CD1c-positive myeloid dendritic cell (primary cell): ENCODE measurements at regions not wholly inside any gene's neighbourhood (a gene's known extent, or its start where the extent isn't known, plus 50 kb on each side); places are given as distances from the start of the nearest gene placed in this dataset.

Experiments used
- DNase-seq: peaks from one replicate; pipeline ENCODE4 v3.0.0-alpha.2; 2016; ENCODE audit errors: extremely low spot score

DNA sequence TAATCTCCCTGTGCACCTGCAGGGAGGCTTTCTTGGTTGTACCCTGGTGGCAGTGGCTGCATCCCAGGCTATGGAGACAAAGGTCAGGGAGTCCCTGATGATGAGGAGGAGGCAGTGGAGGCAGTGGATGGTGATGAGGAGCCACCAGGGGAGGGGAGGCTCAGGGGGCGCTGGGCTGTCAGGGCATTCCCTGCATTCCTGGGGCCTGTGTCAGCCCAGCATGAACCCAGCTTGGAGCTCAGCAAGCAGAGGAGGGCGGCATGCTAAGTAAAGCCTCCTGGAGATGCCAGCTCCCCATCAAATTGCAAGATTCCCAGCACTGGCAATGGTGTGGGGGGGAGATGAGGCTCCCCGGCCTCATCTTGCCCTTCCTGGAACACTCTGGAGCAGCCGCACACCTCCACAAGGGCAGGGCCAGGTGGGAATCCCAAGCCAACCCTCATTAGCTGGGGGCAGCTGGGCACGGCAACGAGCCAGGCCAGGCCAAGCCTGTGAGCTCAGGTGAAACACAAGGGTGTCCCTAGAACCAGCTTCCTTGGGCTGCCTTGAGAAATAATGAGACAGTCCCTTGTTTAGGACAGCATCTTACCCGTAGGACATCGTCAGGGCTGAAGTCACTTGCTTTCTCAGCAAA, 469.5 kb downstream of the MATN1 start:
- DNase-seq: no peak

DNA sequence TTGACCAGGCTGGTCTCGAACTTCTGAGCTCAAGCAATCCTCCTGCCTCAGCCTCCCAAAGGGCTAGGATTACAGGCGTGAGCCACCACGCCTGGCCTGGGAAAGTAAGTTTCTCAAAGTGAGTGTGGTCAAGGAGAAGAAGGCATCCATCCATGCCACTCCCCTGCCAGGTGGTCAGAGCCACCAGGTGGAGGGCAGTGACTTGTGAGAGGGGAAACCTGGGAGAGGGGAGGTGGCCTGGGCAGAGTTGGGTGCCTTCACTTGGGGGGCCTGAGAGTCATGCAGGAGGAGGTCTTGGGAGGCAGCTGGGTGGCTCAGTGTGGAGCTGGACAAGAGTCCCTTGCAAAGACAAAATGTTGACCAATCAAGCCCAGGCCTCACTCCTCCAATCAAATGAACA, 470.0 kb downstream of the MATN1 start:
- DNase-seq: no peak

DNA sequence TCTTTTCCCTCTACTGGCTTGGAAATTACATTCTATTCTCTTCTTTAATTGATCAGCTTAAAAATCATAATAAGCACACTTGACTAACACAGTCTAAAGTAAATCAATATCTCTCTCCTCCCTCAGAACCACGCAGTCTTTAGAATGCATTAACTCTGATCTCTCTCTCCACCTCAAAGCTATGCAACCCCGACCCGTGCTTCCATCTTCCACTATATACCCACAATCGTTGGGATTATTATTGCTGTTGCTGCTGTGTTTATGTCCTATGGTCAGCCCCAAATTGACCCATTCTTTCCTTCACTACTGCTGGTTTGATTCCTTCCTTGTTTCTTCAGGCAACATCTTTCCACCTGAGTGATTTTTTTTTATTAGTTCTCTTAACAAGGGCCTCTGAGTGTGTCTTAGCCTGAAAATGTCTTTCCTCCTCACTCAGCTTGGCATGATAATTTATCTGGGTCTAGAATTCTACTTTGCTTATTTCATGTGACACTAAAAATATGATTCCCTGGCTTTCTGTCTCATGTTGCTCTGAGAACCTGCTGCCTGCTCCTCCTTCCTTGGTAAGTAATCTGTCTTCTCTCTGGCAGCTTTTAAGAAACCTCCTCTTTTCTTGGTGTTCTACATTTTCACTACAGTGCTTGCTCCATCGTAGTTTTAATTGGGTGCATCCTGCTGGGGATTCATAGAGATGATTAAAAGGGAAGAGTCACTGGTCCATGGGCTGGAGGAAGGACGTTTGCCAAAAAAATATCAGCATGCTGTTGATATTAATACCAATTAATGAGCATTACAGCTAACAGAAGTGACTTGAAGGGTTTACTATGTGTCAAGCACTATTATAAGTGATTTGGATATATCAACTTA, 472.2 kb downstream of the MATN1 start:
- no peak for DNase-seq

DNA sequence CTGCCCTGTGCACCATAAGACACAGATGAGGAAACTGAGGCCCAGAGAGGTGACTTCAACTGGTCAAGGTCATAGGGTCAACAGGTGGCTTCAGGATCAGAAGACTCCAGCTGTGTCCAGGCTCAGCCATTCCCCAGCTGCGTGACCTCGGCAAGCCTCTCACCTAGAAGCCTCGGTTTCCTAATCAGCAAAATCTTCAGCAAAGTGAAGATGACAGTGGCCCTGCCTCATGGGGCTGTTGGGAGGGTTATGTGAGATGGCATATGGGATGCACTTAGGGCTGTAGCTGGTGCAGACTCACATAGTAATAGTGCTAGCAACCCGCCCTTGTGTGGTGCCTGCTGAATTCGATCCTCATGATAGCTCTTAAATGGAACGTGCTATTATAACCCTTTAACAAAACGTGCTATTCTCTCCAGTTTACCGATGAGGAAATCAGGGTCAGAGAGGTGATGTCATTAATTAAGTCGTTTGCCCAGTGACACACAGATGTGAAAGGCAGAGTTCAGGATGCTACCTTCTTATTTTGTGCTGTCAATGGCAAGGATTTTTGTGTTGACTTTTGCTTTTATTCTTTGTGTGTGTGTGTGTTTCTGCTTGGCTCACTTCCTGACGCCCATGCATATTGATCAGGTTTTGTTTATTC, 472.9 kb downstream of the MATN1 start:
- no peak for DNase-seq

DNA sequence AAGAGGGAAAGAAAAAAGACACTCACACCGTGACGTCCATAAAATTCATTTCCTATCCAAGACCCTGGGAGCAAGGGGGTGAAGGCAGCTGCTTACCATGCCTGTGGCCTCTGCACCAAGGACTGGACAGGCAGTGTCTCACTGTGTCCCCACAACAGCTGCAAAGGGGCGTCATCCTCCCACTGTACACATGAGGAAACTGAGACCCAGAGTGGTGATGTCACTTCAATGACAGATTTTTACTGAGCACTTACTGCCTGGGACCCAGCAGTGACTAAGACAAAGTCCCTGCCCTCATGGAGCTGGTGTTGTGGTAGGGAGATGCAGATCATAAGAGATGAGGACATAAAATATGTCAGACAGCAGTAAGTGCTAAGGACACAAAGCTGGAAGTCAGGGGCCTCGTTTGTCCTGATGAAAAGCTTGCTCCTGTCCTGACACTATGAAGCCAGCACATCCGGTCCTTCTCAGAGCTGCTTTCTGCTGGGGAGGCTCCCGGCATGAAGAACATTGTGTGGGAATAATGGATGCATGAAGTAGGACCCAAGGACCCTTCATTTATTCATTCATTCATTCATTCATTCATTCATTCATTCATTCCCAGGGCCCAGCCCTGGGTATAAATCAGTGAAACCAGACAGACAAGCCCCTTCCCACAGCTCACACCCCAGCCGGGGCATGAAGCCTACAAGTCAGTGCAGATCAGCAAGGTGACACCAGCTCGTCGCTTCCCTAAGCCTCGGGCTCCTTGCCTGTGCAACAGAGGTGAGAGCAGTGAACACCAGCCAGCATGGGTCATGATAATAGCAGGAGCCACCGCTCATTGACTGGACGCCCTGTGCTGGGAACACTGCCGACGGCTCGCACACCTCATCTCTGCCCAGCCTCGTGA, 473.7 kb downstream of the MATN1 start:
- no peak for DNase-seq

DNA sequence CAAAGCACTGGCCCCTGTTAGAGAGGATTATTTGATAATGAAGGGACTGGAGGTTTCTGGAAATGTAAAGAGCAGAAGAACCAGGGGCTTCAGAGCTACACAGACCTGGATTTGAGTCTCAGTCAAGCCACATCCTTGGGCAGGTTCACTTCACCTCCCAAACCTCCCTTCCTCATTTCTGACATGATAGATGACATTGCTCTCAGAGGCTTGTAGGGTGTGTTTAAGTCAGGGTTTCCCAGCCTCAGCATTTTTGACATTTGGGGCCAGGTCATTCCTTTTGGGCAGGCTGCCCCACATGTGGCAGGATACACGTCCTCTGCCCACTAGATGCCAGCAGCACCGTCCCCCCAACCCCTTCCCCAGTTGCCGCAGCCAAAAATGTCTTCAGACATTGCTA, 474.6 kb downstream of the MATN1 start:
- no peak for DNase-seq

DNA sequence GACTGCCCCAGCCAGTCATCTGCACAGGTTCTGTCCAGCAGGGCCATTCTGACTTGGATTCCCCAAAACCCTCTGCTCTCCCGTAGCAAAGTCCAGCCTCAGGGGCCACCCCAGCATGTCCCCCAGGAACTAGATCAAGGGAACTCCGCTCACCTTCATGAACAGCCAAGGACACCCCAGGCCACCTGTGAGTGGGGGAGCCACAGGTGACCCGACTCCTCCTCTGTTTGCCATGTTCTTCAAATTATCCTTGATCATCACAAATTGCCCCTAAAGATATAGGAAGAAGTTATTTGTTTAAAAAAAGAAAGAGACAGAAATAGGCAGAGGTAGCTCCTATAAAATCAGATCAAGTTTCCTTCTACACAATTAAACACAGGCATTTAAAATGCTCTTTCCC, 475.0 kb downstream of the MATN1 start:
- DNase-seq: no peak

DNA sequence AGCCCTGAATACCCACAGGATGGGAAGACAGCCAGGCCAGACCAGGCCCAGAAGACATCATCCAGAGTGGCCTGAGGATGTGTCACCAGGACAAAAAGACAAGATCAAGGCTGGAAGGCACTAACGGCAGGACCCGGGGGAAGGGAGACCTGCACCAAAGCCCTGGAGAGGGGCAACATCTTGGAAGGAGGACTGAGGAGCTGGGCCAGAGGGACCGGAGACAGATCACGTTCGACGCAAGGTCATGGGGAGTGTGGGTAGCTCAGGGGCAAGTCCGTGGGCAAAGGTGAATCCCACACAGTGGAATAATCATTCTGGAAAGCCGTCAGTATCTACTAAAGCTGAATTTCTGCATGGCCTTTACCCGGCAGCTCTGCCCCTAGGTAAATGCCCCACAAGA, 478.6 kb downstream of the MATN1 start:
- DNase-seq: no peak

DNA sequence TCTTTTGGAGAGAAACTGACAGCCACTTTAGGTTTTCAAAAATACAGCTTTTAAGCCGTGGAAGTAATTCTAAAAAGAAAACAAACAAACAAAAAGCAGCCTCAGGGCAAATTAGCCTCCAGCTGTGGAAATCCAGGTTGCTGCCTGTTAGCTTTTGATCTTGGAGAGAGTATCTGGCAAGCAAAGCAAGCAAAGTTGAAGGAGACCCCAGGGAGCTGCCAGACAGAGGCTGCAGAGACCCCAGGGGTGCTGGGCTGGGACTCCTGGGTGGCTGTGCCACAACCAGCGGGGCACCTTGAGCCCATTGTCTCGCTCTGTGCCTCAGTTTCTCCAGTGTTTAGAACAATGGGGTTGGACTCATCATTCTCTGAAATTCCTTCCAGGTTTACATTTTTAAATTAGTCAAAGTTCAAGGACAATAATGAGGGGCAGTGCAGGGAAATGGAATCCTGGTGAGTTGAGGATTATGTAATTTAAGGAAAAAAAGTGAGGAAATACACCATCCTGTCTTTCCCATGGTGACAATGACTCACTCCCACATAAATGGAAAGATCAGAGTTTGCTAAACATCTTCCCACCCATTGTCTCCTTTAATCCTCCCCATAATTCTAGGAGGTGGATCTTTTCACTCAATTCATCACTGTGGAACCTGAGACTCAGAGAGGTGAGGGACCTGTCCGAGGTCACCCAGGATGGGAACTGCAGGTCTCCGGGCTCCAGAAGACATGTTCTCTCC, 480.5 kb downstream of the MATN1 start:
- DNase-seq: no peak

DNA sequence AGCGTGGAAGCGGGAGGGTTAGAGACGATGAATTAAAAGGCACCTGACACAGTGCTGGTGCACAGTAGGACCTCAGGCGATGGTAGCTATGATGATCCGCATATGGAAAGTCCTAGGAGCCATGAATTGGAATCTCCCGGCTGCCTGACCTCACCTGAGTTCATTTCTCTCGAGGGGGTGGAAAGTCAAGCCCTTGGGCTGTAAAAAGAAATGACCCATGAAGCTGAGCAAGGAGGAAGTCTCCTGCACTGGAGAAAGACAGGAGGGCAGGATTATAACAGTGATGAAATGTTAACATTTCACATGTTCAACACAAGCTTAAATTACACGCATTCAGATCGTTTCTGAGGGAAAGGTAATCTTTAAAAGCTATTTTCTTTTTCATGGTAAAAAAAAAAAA, 481.2 kb downstream of the MATN1 start:
- DNase-seq: no peak

DNA sequence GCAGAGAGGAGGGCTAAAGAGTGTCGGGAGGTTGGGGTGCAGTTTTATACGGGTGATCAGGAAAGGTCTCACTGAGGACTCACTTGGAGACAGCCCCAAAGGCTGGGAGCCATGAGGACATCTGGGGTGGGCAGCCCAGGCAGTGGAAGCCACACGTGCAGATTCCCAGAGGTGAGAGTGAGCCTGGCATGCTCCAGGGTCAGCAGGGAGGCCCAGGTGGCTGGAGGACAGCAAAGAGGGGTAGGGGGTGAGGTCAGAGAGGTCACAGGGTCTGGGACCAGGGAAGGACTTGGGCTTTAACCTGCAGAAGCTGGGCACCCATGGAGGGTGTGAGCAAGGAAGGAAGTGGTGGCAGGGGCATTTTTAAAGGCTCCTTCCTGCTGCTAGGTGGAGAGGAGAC, 481.7 kb downstream of the MATN1 start:
- no peak for DNase-seq

DNA sequence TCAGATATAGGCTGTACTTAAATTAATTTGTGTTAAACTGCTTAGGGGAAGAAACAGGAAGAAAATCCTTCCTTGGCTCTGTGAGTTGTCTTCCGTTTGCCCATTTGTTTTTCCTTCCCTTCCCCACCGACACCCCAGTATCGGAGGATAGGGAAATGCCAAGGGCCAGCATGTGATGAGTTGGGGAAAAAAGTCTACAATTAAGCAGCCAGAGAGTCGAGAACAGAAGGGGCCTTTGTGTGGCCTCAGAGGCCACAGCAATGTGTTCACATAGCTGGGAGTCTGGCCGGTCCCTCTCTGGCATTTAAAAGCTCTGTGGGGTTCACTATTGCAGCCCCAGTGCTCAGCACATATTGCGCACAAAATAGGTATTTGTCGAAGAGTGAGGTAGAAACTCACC, 489.3 kb downstream of the MATN1 start:
- no peak for DNase-seq

DNA sequence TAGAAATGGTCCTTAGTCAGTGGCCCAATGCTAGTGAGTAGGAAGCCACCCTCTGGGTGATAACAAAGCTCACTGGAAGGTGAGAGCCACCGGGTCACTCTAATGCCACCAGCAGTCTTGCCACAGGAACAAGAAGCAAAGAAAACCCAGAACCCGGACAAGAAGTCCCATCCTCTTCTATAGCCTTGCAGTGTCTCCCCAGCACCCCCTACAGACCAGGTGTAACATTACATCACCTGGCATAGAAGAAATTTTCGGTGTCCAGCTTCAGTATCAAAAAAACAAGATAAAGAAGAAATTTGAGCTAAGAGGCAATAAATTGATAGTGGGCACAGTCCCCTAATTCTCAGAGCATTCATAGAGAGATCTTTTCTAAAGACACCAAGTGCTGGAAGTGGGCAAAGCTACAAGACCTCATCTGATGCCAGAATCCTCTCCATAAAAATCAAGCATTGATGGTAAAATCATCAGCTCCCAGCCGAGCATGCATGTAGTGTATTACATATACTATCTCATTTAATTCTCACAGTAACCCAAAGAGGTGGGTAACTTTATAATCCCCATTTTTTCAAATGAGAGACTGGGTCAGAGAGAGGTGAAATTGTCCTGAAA, 491.0 kb downstream of the MATN1 start:
- no peak for DNase-seq

DNA sequence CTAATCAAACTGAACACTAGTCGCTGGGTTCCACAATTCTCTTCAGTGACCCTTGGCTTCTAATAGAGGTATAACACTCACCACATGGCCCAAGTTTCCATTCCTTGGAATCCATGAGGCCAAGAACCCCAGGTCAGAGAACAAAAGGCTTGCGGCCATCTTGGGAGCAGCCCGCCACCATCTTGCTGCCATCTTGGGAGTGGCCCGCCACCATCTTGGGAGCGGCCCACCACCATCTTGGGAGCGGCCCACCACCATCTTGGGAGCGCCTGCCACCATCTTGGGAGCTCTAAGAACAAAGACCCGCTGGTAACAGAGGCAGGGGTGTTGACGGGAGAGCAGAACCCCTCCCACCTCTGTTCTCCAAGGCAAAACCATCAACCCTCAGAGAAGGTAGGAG, 493.4 kb downstream of the MATN1 start:
- no peak for DNase-seq

DNA sequence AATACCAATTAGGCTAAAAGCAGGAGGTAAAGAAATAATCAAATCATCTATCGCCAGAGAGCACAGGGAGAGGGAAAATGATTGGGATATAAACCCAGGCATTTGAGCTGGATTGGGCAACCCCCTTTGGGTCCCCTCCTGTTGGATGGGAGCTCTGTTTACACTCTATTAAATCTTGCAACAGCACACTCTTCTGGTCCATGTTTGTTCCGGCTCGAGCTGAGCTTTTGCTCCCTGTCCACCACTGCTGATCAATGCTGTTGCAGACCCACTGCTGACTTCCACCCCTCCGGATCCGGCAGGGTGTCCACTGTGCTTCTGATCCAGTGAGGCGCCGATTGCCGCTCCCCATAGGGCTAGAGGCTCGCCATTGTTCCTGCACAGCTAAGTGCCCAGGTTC, 493.8 kb downstream of the MATN1 start:
- no peak for DNase-seq

DNA sequence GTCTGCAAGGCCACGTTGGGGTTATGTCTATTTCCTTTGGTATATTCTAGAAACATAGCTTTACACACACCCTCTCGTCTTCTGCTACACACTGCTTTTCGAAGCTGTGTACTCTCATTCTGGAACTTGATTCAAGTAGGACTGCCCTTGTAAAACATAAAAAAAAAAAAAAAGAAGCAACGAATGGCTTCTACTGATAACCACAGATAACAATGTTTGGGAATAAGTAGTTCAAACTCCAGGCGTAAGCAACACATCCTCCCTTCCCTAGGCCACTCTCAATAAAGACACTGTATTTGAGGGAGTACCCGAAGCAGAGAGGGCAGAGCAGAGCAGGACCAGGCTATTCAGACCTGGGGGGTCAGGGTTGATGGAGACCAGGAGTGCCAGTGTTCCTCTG, 496.7 kb downstream of the MATN1 start:
- DNase-seq: no peak

DNA sequence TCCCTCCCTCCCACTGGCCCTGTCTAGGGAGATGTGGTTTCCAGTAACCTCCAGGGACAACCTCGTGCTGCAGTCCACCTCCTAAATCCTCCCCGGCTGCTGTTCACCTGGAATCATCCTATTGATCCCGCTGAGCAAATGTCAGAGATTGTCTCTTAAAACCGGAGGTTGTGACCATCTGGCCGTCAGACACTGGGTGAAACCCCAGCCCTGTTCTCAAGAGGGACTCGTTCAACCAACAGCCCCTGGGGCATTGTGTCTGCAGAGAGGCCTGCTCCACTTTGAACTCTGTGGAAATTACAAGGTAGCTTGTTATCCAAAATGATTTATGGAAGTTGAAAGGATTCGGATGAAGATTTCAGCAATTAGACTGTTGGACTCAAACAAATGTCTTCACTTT, 498.0 kb downstream of the MATN1 start:
- no peak for DNase-seq

DNA sequence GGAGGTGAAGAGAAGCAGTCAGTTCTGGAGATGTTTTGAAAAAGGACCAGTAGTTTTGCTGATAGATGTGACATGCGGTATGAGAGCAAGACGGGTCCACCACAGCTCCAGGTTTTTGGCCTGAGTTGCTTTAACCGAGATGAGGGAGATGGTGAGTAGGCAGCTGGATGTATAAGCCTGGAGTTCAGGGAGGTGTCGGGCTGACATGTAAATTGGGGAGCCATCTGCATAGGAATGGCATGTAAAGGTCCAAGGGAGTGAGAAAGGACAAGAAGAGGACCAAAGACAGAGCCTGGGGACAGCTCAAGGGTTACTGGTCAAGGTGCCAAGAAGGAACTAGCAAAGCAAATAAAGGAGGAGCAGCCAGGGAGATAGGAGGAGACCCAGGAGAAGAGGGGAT, 503.7 kb downstream of the MATN1 start:
- DNase-seq: no peak

DNA sequence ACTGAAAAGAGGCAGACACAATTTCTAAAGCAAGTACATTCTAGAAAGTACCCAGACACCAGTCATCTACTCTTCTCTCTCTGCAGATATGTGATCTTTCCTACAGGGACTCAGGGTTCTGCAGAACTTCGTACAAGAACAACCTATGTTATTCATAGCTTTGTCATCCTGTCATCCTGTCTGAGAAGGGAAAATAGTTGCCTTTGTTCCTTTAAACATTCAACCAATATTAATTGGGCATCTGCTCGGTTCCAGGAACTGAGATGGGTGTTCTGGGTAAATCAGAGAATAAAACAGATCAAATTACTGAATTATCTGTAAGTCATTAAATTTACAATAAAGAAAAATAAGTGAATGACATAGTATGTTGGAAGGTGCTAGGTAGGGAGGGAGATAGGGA, 504.9 kb downstream of the MATN1 start:
- no peak for DNase-seq

DNA sequence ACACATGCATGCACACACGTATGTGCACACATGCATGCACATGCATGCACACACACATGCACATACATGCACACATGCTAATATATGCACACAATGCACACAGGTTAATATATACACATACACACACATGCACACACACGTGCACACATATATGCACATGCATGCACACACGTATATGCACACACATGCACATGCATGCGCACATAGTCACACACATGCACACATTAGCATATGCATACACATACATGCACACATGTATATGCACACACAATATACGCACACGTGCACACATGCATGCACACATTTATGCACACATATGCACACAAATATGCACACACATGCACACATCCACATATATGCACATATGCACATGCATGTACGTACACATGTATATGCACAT, 506.8 kb downstream of the MATN1 start:
- DNase-seq: no peak

DNA sequence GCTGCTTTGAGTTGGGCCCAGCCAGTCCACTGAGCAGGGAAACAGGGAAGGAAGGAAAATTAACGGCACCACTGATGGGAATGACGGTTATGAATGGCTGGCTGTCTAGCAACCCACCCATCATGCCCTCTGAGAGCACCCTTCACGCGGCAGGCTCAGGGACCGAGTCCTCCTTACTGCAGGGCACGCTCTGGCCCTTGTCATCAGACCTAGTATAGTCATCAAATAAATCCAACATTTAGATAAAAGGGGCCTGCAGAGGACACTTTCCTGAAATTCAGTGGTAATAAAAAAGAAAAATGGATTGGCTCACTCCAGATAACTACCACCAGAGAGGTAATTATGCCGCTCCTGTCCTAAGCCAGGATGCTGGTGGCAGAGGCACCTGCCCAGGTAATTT, 509.4 kb downstream of the MATN1 start:
- no peak for DNase-seq
